ENCODE measurements at regions not wholly inside any gene's neighbourhood (a gene's known extent, or its start where the extent isn't known, plus 50 kb on each side); places are given as distances from the start of the nearest gene placed in this dataset.

DNA sequence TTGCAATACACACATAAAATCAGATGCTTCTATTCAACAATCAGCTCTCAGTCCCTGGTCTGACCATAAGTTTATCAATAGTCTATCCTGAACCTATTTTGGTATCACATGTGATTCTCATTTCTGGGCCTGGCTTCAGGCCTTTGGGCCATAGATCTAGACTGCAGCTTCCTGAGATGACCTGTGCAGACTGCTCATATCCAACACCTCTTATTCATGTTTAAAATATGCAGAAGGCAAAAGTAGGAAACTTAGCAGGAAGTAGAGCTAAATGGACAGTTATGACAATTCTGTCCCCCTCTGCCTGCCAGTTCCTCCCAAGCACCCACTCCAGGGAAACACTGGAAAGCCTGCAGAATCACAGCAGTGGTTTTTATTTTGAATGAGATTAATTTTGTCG lies 53.3 kb downstream of the C7orf25 start:
- peaks cover 39% of the 10 kb centered on the region for H3K9me3 Mint-ChIP-seq
- H3K36me3 Mint-ChIP-seq (ENCODE audit: low read depth): peaks cover 6% of the 10 kb centered on the region
- no peak overlapping the region for H3K27ac Mint-ChIP-seq
- no peak for TF ChIP-seq CTCF (IDR thresholded peaks at IDR 0.05)
- peaks cover 27% of the 10 kb centered on the region for H3K4me1 Mint-ChIP-seq
- no peak for DNase-seq
- no peaks in the 10 kb centered on the region for H3K27me3 Mint-ChIP-seq (ENCODE audit: low read depth, poor library complexity)
- H3K4me3 Mint-ChIP-seq: no peak overlapping the region

DNA sequence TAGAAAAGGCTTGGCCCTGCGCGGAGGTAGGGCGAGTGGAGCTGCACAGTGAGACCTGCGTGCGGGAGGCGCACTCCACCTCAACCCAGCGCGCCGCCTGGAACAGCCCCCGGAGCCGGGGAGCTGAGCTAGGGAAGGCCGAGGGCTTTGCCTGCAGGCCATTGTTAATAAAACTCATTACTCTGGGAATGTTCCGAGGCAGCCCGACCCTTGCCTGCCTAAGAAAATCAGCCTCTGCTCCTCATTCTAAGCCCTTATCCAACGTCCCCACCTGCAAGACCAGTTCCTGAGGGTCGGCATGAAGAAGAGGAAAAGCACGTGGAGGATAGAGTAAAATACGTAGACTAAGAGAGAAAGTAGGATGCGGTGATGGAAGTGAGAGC lies 55.3 kb downstream of the C7orf25 start:
- H3K4me3 Mint-ChIP-seq: no peak overlapping the region
- peaks cover 27% of the 10 kb centered on the region for H3K4me1 Mint-ChIP-seq
- peaks cover 5% of the 10 kb centered on the region for H3K27me3 Mint-ChIP-seq (ENCODE audit: low read depth, poor library complexity)
- peaks cover 20% of the 10 kb centered on the region for H3K9me3 Mint-ChIP-seq
- no peak for DNase-seq
- no peak overlapping the region for H3K27ac Mint-ChIP-seq
- no peaks in the 10 kb centered on the region for H3K36me3 Mint-ChIP-seq (ENCODE audit: low read depth)
- no peak for TF ChIP-seq CTCF (IDR thresholded peaks at IDR 0.05)

DNA sequence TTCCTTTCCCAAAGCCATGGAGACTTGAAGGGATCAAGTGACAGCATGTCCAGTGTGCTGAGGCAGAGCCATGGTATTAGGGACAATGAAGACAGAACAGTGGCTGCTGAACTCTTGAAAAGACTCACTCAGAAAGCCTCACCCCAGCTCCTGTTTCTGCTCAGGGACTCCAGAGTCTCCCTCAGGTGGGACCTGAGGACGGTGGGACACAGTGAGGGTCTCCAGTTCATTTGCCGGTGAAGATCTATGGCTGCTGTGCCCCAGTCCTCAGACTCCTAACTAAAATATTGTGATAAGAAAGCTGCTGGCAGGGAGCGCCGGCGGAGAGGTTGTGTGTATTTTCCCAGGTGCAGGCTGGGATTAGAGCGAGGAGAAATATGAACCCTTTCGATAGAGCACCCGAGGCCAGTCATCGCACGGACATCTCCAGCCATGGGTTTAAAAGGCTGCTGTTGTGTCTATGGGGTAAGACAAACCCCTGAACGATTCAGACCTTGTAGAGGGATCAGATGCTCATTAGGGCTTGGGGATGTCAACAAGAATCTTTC lies 57.2 kb downstream of the C7orf25 start:
- H3K36me3 Mint-ChIP-seq (ENCODE audit: low read depth): no peaks in the 10 kb centered on the region
- H3K27me3 Mint-ChIP-seq (ENCODE audit: low read depth, poor library complexity): peaks cover 5% of the 10 kb centered on the region
- no peak for TF ChIP-seq CTCF (IDR thresholded peaks at IDR 0.05)
- peaks cover under 1% of the 10 kb centered on the region for H3K9me3 Mint-ChIP-seq
- H3K4me3 Mint-ChIP-seq: peak overlapping the region; percentile 41
- peak overlapping the region; percentile 99 for H3K27ac Mint-ChIP-seq
- DNase-seq: peak; percentile 15
- H3K4me1 Mint-ChIP-seq: peaks cover 27% of the 10 kb centered on the region

DNA sequence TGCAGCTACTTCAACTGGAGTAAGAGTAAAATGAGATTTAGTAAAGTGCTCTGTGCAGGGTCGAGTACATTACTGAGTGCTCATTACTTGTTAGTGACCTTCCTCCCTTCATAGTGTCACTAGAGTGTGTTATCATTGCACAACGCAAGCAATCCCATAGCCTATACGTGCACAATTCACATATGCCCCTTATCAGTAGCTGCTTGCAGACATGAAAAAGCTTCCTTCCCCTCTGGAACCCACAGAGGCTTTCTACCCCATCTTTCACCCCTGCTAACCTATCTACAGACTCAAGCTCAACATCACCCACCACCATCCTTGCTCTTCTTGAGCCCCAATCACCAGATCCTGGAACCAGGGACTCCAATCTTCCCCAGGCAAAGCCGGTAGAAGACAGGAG lies 59.3 kb downstream of the C7orf25 start:
- DNase-seq: no peak
- H3K9me3 Mint-ChIP-seq: no peaks in the 10 kb centered on the region
- no peaks in the 10 kb centered on the region for H3K36me3 Mint-ChIP-seq (ENCODE audit: low read depth)
- no peak overlapping the region for H3K4me3 Mint-ChIP-seq
- H3K27me3 Mint-ChIP-seq (ENCODE audit: low read depth, poor library complexity): peaks cover 5% of the 10 kb centered on the region
- TF ChIP-seq CTCF (IDR thresholded peaks at IDR 0.05): no peak
- H3K4me1 Mint-ChIP-seq: peaks cover 27% of the 10 kb centered on the region
- no peak overlapping the region for H3K27ac Mint-ChIP-seq

- Mint-ChIP-seq H3K4me1 (no peaks in the 10 kb centered on the region), H3K27ac (no peak overlapping the region), H3K36me3 (ENCODE audit: low read depth) (no peaks in the 10 kb centered on the region), H3K9me3 (peaks cover 10% of the 10 kb centered on the region), H3K4me3 (no peak overlapping the region), H3K27me3 (ENCODE audit: low read depth, poor library complexity) (peaks cover 5% of the 10 kb centered on the region)
- TF ChIP-seq CTCF (IDR thresholded peaks at IDR 0.05): peak; percentile 58
- DNase-seq: peak; percentile 59
These were observed 68.6 kb downstream of the C7orf25 start for GRCh38 chr7:42843205-42843800.

GRCh38 chr7:42834676-42835075 lies 77.2 kb downstream of the C7orf25 start:
- Mint-ChIP-seq H3K36me3 (ENCODE audit: low read depth) (no peaks in the 10 kb centered on the region), H3K4me1 (peaks cover 23% of the 10 kb centered on the region), H3K27me3 (ENCODE audit: low read depth, poor library complexity) (peaks cover 6% of the 10 kb centered on the region), H3K27ac (no peak overlapping the region), H3K4me3 (no peak overlapping the region), H3K9me3 (no peaks in the 10 kb centered on the region)
- DNase-seq: no peak
- no peak for TF ChIP-seq CTCF (IDR thresholded peaks at IDR 0.05)

Measured in nephron progenitor cell (in vitro differentiated cells).